Smooth muscle cell (in vitro differentiated cells): ENCODE measurements at regions not wholly inside any gene's neighbourhood (a gene's known extent, or its start where the extent isn't known, plus 50 kb on each side); places are given as distances from the start of the nearest gene placed in this dataset.

Source experiments
- DNase-seq: peaks from one replicate; lab custom pipeline; 2025; ENCODE audit not compliant: unreplicated experiment; lab: John Stamatoyannopoulos, UW
- H2AFZ ChIP-seq: fragments of 200-600 bp; sonication (generic); 2 replicates; pipeline ENCODE4 v1.6.0; 2016; ENCODE audit warnings: antibody characterized with exemption, low read depth, mild to moderate bottlenecking
- H3F3A ChIP-seq: fragments of 200-600 bp; sonication (generic); 2 replicates; pipeline ENCODE4 v1.6.0; 2017; ENCODE audit warnings: antibody characterized with exemption, low read depth
- H3K27ac ChIP-seq: fragments of 200-600 bp; sonication (generic); 2 replicates; pipeline ENCODE4 v1.5.1; 2016; ENCODE audit warnings: low read depth, mild to moderate bottlenecking
- H3K27me3 ChIP-seq: fragments of 200-600 bp; sonication (generic); 2 replicates; pipeline ENCODE4 v1.6.1; 2016; ENCODE audit warnings: low read depth, mild to moderate bottlenecking
- H3K36me3 ChIP-seq: fragments of 200-600 bp; sonication (generic); 2 replicates; pipeline ENCODE4 v1.5.1; 2016; ENCODE audit warnings: low read depth
- H3K4me1 ChIP-seq: fragments of 200-600 bp; sonication (generic); 2 replicates; pipeline ENCODE4 v1.5.1; 2016; ENCODE audit warnings: low read depth
- H3K4me2 ChIP-seq: fragments of 200-600 bp; sonication (generic); 2 replicates; pipeline ENCODE4 v1.6.0; 2016; ENCODE audit warnings: mild to moderate bottlenecking
- H3K4me3 ChIP-seq: fragments of 200-600 bp; sonication (generic); 2 replicates; pipeline ENCODE4 v1.5.1; 2016; ENCODE audit warnings: mild to moderate bottlenecking
- H3K79me2 ChIP-seq: fragments of 200-600 bp; sonication (generic); 2 replicates; pipeline ENCODE4 v1.6.0; 2016; ENCODE audit warnings: low read depth, mild to moderate bottlenecking
- H3K9ac ChIP-seq: fragments of 200-600 bp; sonication (generic); 2 replicates; pipeline ENCODE4 v1.6.0; 2016; ENCODE audit warnings: low read depth
- H3K9me3 ChIP-seq: fragments of 200-600 bp; sonication (generic); replicated peaks from 2 replicates; pipeline ENCODE4 v1.5.1; 2016; ENCODE audit warnings: low read depth
- H4K20me1 ChIP-seq: fragments of 200-600 bp; sonication (generic); 2 replicates; pipeline ENCODE4 v1.6.0; 2016; ENCODE audit warnings: low read depth
- CTCF ChIP-seq: fragments of 200-600 bp; sonication (generic); IDR thresholded peaks from 2 replicates; pipeline ENCODE4 v1.5.1; 2017; ENCODE audit warnings: borderline replicate concordance, mild to moderate bottlenecking, antibody characterized with exemption; ENCODE audit not compliant: insufficient read depth, poor library complexity, severe bottlenecking
- WGBS: methylation state at CpG from one replicate; pipeline ENCODE4 v1.1.7; 2016; ENCODE audit warnings: low lambda C conversion rate; 5-methylcytosine and 5-hydroxymethylcytosine counted together

DNA sequence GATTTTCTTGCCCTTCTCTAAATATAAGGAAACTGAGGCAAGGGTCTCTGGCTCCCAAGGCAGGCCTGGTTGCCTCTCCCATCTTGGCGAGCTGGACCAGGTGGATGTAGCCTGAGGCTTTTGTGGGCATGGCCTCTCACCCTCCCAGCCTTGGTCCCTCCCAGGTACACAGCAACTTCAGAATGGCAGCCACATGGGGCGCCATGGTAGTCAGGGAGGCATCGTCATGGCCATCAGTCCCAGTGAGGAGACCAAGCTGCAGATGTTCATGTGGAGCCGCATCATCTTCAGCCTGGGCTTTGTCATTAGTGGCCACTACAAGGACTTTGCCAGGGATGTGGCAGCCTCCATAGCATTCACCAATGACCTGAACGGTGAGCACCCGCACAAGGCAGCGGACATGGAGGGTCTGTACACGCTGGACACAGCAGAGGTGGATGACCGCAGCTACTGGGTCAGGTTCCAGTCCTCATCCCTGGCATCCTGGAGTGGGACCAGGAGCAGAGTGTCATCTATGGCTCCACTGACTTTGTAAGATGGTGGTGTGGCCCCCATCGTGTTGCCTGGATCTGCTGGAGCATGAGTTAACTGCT lies 165.8 kb upstream of the ZNF267 start:
- no peaks in the 10 kb centered on the region for H3K27me3 ChIP-seq
- TF ChIP-seq CTCF = no peak
- H3K9me3 ChIP-seq = no peaks in the 10 kb centered on the region
- no peaks in the 10 kb centered on the region for H3K79me2 ChIP-seq
- DNase-seq = no peak
- WGBS = 97% methylated on average over 10 of the region's 10 CpGs
- no peaks in the 10 kb centered on the region for H4K20me1 ChIP-seq
- H3K36me3 ChIP-seq = no peaks in the 10 kb centered on the region
- H3K4me1 ChIP-seq = no peaks in the 10 kb centered on the region
- no peak overlapping the region for H3K4me2 ChIP-seq
- H3K4me3 ChIP-seq = no peak overlapping the region
- H3K27ac ChIP-seq = no peak overlapping the region
- no peak overlapping the region for H3K9ac ChIP-seq
- H3F3A ChIP-seq = no peaks in the 10 kb centered on the region
- no peak overlapping the region for H2AFZ ChIP-seq

DNA sequence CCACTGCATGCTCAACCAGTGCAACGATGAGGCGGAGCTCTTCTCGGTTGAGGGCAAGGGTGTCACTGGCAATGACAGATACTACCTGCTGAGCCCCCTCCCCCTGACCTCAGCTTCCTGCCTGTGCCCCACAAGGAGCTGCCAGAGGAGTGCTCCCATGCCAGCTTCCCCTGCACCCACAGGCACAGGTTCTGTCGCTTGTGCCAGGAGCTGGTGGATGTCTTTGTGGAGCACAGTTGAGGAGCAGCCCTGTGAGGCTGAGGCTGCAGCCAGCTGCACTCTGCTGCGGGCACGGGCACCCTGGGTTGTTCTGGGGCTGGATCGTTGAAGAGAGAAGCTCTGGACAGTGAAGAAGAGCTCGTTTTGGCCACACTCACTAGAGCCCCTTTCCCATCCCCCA lies 165.3 kb upstream of the ZNF267 start:
- Histone ChIP-seq H3K27me3 (no peaks in the 10 kb centered on the region), H3K4me1 (no peaks in the 10 kb centered on the region), H3K27ac (no peak overlapping the region), H3K9ac (no peak overlapping the region), H3K4me3 (no peak overlapping the region), H3K9me3 (no peaks in the 10 kb centered on the region), H4K20me1 (no peaks in the 10 kb centered on the region), H3F3A (no peaks in the 10 kb centered on the region), H3K36me3 (no peaks in the 10 kb centered on the region), H2AFZ (no peak overlapping the region), H3K4me2 (no peak overlapping the region), H3K79me2 (no peaks in the 10 kb centered on the region)
- DNase-seq = no peak
- WGBS = 97% methylated on average over 8 of the region's 8 CpGs
- TF ChIP-seq CTCF = no peak

DNA sequence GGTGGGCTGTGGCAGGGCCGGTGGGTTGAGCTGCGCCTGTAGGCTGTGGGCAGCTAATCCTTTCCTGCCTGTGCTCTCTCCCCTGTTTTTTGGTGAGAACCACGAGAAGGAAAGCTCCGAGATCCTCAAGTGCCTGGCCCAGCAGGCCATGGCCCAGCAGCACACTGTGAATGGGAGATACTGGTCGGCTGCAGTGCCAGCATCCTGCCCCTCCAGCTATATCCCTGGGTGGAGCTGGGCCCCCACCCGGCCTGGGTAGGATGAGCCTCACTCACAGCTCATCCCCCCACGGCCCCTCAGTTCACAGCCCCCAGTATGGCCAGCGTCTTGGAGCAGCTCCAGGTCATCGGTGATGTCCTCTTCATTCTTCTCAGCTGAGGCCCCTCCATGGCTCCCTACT lies 164.4 kb upstream of the ZNF267 start:
- Histone ChIP-seq H3K9ac (no peak overlapping the region), H3K27me3 (no peaks in the 10 kb centered on the region), H4K20me1 (peaks cover 4% of the 10 kb centered on the region), H3K36me3 (no peaks in the 10 kb centered on the region), H3K9me3 (no peaks in the 10 kb centered on the region), H3K79me2 (peaks cover 5% of the 10 kb centered on the region), H3K27ac (no peak overlapping the region), H2AFZ (no peak overlapping the region), H3F3A (no peaks in the 10 kb centered on the region), H3K4me3 (no peak overlapping the region), H3K4me2 (no peak overlapping the region), H3K4me1 (peaks cover 4% of the 10 kb centered on the region)
- TF ChIP-seq CTCF = no peak
- DNase-seq = no peak
- 95% methylated on average over 9 of the region's 9 CpGs for WGBS

DNA sequence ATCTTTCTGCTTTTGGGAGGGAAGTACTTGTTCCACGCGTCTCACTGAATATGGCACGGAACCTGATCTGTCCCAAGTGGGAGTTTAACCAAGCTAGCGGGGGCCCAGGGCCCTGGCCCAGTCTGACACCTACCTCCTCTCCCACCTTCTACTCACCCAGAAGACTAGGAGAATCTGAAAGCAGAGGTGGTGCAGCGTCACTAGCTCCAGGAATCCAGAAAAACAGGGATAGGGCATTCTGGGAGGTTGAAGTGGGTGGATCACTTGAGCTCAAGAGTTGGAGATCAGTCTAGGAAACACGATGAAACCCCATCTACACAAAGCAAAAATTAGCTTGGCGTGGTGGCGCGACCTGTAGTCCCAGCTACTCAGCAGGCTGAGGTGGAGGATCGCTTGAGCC lies 163.5 kb upstream of the ZNF267 start:
- Histone ChIP-seq H2AFZ (no peak overlapping the region), H3K4me3 (no peak overlapping the region), H3K4me2 (no peak overlapping the region), H3K9me3 (no peaks in the 10 kb centered on the region), H3K27ac (no peak overlapping the region), H3K27me3 (no peaks in the 10 kb centered on the region), H3K36me3 (no peaks in the 10 kb centered on the region), H4K20me1 (peaks cover 13% of the 10 kb centered on the region), H3K79me2 (peaks cover 14% of the 10 kb centered on the region), H3K4me1 (peaks cover 13% of the 10 kb centered on the region), H3K9ac (no peak overlapping the region), H3F3A (no peaks in the 10 kb centered on the region)
- 86% methylated on average over 10 of the region's 10 CpGs for WGBS
- no peak for TF ChIP-seq CTCF
- DNase-seq = no peak
